H1 (cell line): ENCODE measurements at regions not wholly inside any gene's neighbourhood (a gene's known extent, or its start where the extent isn't known, plus 50 kb on each side); places are given as distances from the start of the nearest gene placed in this dataset.

Experiments
- CTCF ChIA-PET: fragments of 300-600 bp; sonication (Branson Sonifier 250); formaldehyde crosslinking; loops from one replicate; lab custom pipeline; 2021; ENCODE audit not compliant: partially characterized antibody; lab: Charles Lee
- POLR2A ChIA-PET: fragments of 300-600 bp; sonication (Branson Sonifier 250); formaldehyde crosslinking; loops from one replicate; lab custom pipeline; 2021; ENCODE audit warnings: inconsistent platforms; ENCODE audit not compliant: partially characterized antibody; lab: Charles Lee
- DNase-seq, 2 experiments: peaks; one replicate each; pipeline versions ENCODE4 v3.0.0 to v3.0.0-alpha.2; 2010 to 2022; ENCODE audit warnings: low spot score in 2 of 2, low read depth in 1 of 2, mixed read lengths in 1 of 2
- FAIRE-seq: peaks from 2 replicates; lab custom pipeline; 2011; peaks lifted over from hg19 to GRCh38; lab: Jason Lieb, UNC
- H2AFZ ChIP-seq: 2 replicates; pipeline ENCODE4 v1.8.1; 2012; ENCODE audit warnings: low read length, inconsistent platforms
- H2AK5ac ChIP-seq: 2 replicates; pipeline ENCODE4 v1.6.1; 2013; ENCODE audit warnings: low read depth, low read length
- H2BK120ac ChIP-seq: replicated peaks from 2 replicates; pipeline ENCODE3; 2013; ENCODE audit warnings: low read depth, low read length, inconsistent platforms
- H2BK12ac ChIP-seq: 2 replicates; pipeline ENCODE4 v1.6.1; 2013; ENCODE audit warnings: low read depth, low read length
- H2BK15ac ChIP-seq: 2 replicates; pipeline ENCODE4 v1.6.1; 2013; ENCODE audit warnings: low read length
- H2BK20ac ChIP-seq: 2 replicates; pipeline ENCODE4 v1.6.1; 2013; ENCODE audit warnings: low read length
- H2BK5ac ChIP-seq: 2 replicates; pipeline ENCODE4 v1.6.1; 2013; ENCODE audit warnings: low read depth, low read length
- H3K14ac ChIP-seq: 2 replicates; pipeline ENCODE4 v1.6.1; 2013; ENCODE audit warnings: inconsistent platforms; ENCODE audit not compliant: insufficient read length
- H3K18ac ChIP-seq: 2 replicates; pipeline ENCODE4 v1.6.1; 2013; ENCODE audit warnings: low read length; ENCODE audit errors: extremely low read depth
- H3K23ac ChIP-seq: 2 replicates; pipeline ENCODE4 v1.6.1; 2013; ENCODE audit warnings: inconsistent platforms; ENCODE audit not compliant: insufficient read length
- H3K23me2 ChIP-seq: 2 replicates; pipeline ENCODE4 v1.6.1; 2013; ENCODE audit warnings: low read depth, low read length
- H3K27ac ChIP-seq: 2 replicates; pipeline ENCODE4 v1.6.1; 2011; ENCODE audit warnings: low read depth, low read length, inconsistent platforms
- H3K27me3 ChIP-seq, 4 experiments: replicated peaks in 1 of 4; 1 replicate in 1 of 4; 2 replicates in 3 of 4; pipeline versions ENCODE4 v1.6.1 to v1.8.1; 2011 to 2013; ENCODE audit warnings: low read length in 3 of 4, mild to moderate bottlenecking in 3 of 4, inconsistent platforms in 2 of 4, mixed read lengths in 2 of 4, moderate library complexity in 1 of 4; ENCODE audit not compliant: control insufficient read depth in 3 of 4, insufficient read depth in 3 of 4; ENCODE audit errors: extremely low read depth in 1 of 4
- H3K36me3 ChIP-seq, 4 experiments: 2 replicates each; pipeline versions ENCODE4 v1.6.1 to v1.8.1; 2011 to 2013; ENCODE audit warnings: mild to moderate bottlenecking in 4 of 4, low read length in 3 of 4, moderate library complexity in 2 of 4, control low read depth in 1 of 4, inconsistent platforms in 1 of 4; ENCODE audit not compliant: insufficient read depth in 4 of 4, control insufficient read depth in 2 of 4
- H3K4ac ChIP-seq: replicated peaks from 2 replicates; pipeline ENCODE3; 2013; ENCODE audit warnings: low read length, low read depth, mixed read lengths, inconsistent platforms; ENCODE audit not compliant: insufficient read length
- H3K4me1 ChIP-seq, 4 experiments: replicated peaks in 1 of 4; 1 replicate in 1 of 4; 2 replicates in 3 of 4; pipeline versions ENCODE4 v1.6.1 to v1.8.1; 2011 to 2013; ENCODE audit warnings: low read length in 3 of 4, inconsistent platforms in 2 of 4, mixed read lengths in 1 of 4; ENCODE audit not compliant: insufficient read depth in 4 of 4, control insufficient read depth in 3 of 4
- H3K4me2 ChIP-seq, 2 experiments: 2 replicates each; pipeline versions ENCODE4 v1.6.1 to v1.8.1; 2011 to 2013; ENCODE audit warnings: low read depth in 2 of 2, low read length in 2 of 2, control low read depth in 1 of 2, inconsistent platforms in 1 of 2, mild to moderate bottlenecking in 1 of 2; ENCODE audit not compliant: insufficient read depth in 1 of 2
- H3K4me3 ChIP-seq, 4 experiments: fragments of 200-600, 300-600 bp in 1 of 4; sonication (generic), shearing (Covaris generic), sonication (Bioruptor Twin) in 1 of 4; 2 replicates each; pipeline versions ENCODE4 v1.5.1 to v1.8.1; 2011 to 2016; ENCODE audit warnings: low read length in 4 of 4, low read depth in 3 of 4, control low read depth in 2 of 4, inconsistent platforms in 2 of 4, mild to moderate bottlenecking in 2 of 4, mixed read lengths in 1 of 4, moderate library complexity in 1 of 4; ENCODE audit not compliant: insufficient read depth in 2 of 4; ENCODE audit errors: extremely low read depth in 1 of 4
- H3K56ac ChIP-seq: replicated peaks from 2 replicates; pipeline ENCODE3; 2013; ENCODE audit warnings: low read depth, mild to moderate bottlenecking, mixed read lengths, low read length, inconsistent platforms; ENCODE audit not compliant: insufficient read length
- H3K79me1 ChIP-seq: 2 replicates; pipeline ENCODE4 v1.6.1; 2013; ENCODE audit warnings: low read depth, low read length, control low read depth
- H3K79me2 ChIP-seq, 2 experiments: 2 replicates each; pipeline versions ENCODE4 v1.6.1 to v1.8.1; 2012 to 2013; ENCODE audit warnings: low read length in 2 of 2, mild to moderate bottlenecking in 2 of 2, inconsistent platforms in 1 of 2; ENCODE audit not compliant: insufficient read depth in 2 of 2, control insufficient read depth in 1 of 2
- H3K9ac ChIP-seq, 4 experiments: replicated peaks in 1 of 4; 1 replicate in 1 of 4; 2 replicates in 3 of 4; pipeline versions ENCODE4 v1.6.1 to v1.8.1; 2011 to 2013; ENCODE audit warnings: low read depth in 3 of 4, low read length in 3 of 4, control low read depth in 2 of 4, mild to moderate bottlenecking in 2 of 4, moderate library complexity in 2 of 4, inconsistent platforms in 1 of 4; ENCODE audit errors: extremely low read depth in 1 of 4
- H3K9me3 ChIP-seq, 2 experiments: 2 replicates each; pipeline versions ENCODE4 v1.6.1 to v1.8.1; 2012 to 2013; ENCODE audit warnings: mild to moderate bottlenecking in 2 of 2, moderate library complexity in 2 of 2, control low read depth in 1 of 2, inconsistent platforms in 1 of 2, low read depth in 1 of 2, low read length in 1 of 2, mixed read lengths in 1 of 2; ENCODE audit not compliant: insufficient read depth in 2 of 2
- H4K20me1 ChIP-seq, 2 experiments: replicated peaks in 1 of 2; 2 replicates each; pipeline versions ENCODE3 to v1.8.1; 2011 to 2013; ENCODE audit warnings: inconsistent platforms in 2 of 2, low read length in 2 of 2, mild to moderate bottlenecking in 1 of 2; ENCODE audit not compliant: insufficient read depth in 2 of 2, control insufficient read depth in 1 of 2
- H4K5ac ChIP-seq: 2 replicates; pipeline ENCODE4 v1.6.1; 2013; ENCODE audit warnings: low read length, low read depth, mixed read lengths, inconsistent platforms; ENCODE audit not compliant: insufficient read length
- H4K8ac ChIP-seq: 2 replicates; pipeline ENCODE4 v1.8.0; 2013; ENCODE audit warnings: mild to moderate bottlenecking, moderate library complexity, low read length, inconsistent platforms; ENCODE audit not compliant: insufficient read depth; ENCODE audit errors: extremely low read depth
- H4K91ac ChIP-seq: replicated peaks from 2 replicates; pipeline ENCODE3; 2013; ENCODE audit warnings: low read length, mixed read lengths, inconsistent platforms; ENCODE audit not compliant: insufficient read length
- CHD1 ChIP-seq: IDR thresholded peaks from 2 replicates; pipeline ENCODE4 v1.6.1; 2012; ENCODE audit warnings: low read depth, low read length, improper control_type of control experiment
- KDM1A ChIP-seq: fragments of 200-600, 300-600 bp; sonication (generic); IDR thresholded peaks from 2 replicates; pipeline ENCODE4 v1.7.1; 2016; ENCODE audit warnings: mild to moderate bottlenecking, low read length, borderline replicate concordance
- WGBS, 2 experiments: shearing (Covaris generic) in 1 of 2; methylation state at CpG; one replicate each; pipeline versions ENCODE4 v1.1.6 to v1.1.7; 2013 to 2015; ENCODE audit warnings: low lambda C conversion rate in 2 of 2, mixed read lengths in 2 of 2, inconsistent platforms in 1 of 2, low coverage in 1 of 2, missing lambda C conversion rate in 1 of 2; ENCODE audit not compliant: insufficient replicate concordance in 2 of 2, insufficient coverage in 1 of 2, insufficient read length in 1 of 2; ENCODE audit errors: extremely low coverage in 1 of 2, missing lambda C conversion rate in 1 of 2; 5-methylcytosine and 5-hydroxymethylcytosine counted together

GRCh38 chr6:164331026-164331425, 916.5 kb downstream of the QKI start:
- WGBS, 2 experiments = 85% methylated on average over 2 of the region's 2 CpGs; no CpG with 5 or more reads in 1 of the 2 experiments

More at GRCh38 chr6:164331026-164331425, 916.5 kb downstream of the QKI start:
- Histone ChIP-seq H3K23ac (no peak overlapping the region), H4K91ac (no peak overlapping the region), H2AFZ (peak overlapping the region; percentile 76; the same call in 1 of the 2 replicates), H3K79me2 (no peaks in the 10 kb centered on the region), H3K4me2 (no peak overlapping the region), H3K9me3 (no peaks in the 10 kb centered on the region), H3K27me3 (no peaks in the 10 kb centered on the region), H3K27ac (no peak overlapping the region), H2BK20ac (no peak overlapping the region), H3K14ac (no peak overlapping the region), H3K36me3 (no peaks in the 10 kb centered on the region), H3K9ac (no peak overlapping the region), H2BK12ac (no peak overlapping the region), H3K79me1 (no peaks in the 10 kb centered on the region), H3K18ac (no peak overlapping the region), H4K5ac (no peak overlapping the region), H2BK15ac (no peak overlapping the region), H3K23me2 (no peaks in the 10 kb centered on the region), H2AK5ac (no peak overlapping the region), H3K56ac (no peak overlapping the region), H3K4ac (no peak overlapping the region), H3K4me3 (no peak overlapping the region), H4K8ac (no peak overlapping the region), H3K4me1 (no peaks in the 10 kb centered on the region), H2BK120ac (no peak overlapping the region), H4K20me1 (no peaks in the 10 kb centered on the region), H2BK5ac (no peak overlapping the region)
- POLR2A ChIA-PET = no interaction called here
- CTCF ChIA-PET = interaction anchor here (0.6 kb wide), 1 partner anchor 904 kb away, joined by 3 read pairs; no protein-coding TSS in a partner anchor
- TF ChIP-seq CHD1 = no peak
- TF ChIP-seq KDM1A = no peak
- no peak for FAIRE-seq
- DNase-seq = no peak
